RWPE2 (cell line): ENCODE measurements at regions not wholly inside any gene's neighbourhood (a gene's known extent, or its start where the extent isn't known, plus 50 kb on each side); places are given as distances from the start of the nearest gene placed in this dataset.
A peak's percentile ranks its signal among the peaks of the same experiment; 100 is the strongest.

Experiments
- ATAC-seq: fragments of 200-7000 bp; cut with Tn5 transposase; 3 replicates; pipeline ENCODE4 v1.9.1; 2021; ENCODE audit warnings: low read depth
- DNase-seq: peaks from one replicate; pipeline ENCODE4 v3.0.0-alpha.2; 2020; ENCODE audit warnings: low spot score
- H3K27ac ChIP-seq: fragments of 450-650 bp; 2 replicates; pipeline ENCODE4 v1.5.1; 2017; ENCODE audit warnings: mild to moderate bottlenecking; ENCODE audit not compliant: poor library complexity, severe bottlenecking
- H3K27me3 ChIP-seq: fragments of 250-450 bp; sonication (Bioruptor Pico); 2 replicates; pipeline ENCODE4 v1.5.1; 2021; ENCODE audit warnings: mild to moderate bottlenecking, moderate library complexity; ENCODE audit not compliant: insufficient read depth, poor library complexity, severe bottlenecking
- H3K36me3 ChIP-seq: fragments of 250-450 bp; sonication (Bioruptor Pico); 2 replicates; pipeline ENCODE4 v1.5.1; 2020; ENCODE audit warnings: low read depth, mild to moderate bottlenecking, moderate library complexity
- H3K4me1 ChIP-seq: fragments of 250-450 bp; sonication (Bioruptor Pico); 2 replicates; pipeline ENCODE4 v1.5.1; 2021; ENCODE audit warnings: mild to moderate bottlenecking, moderate library complexity; ENCODE audit not compliant: insufficient read depth, poor library complexity, severe bottlenecking
- H3K4me3 ChIP-seq: fragments of 250-450 bp; sonication (Bioruptor Pico); 2 replicates; pipeline ENCODE4 v1.5.1; 2021; ENCODE audit warnings: mild to moderate bottlenecking, moderate library complexity; ENCODE audit not compliant: severe bottlenecking
- H3K9me3 ChIP-seq: fragments of 250-450 bp; sonication (Bioruptor Pico); 2 replicates; pipeline ENCODE4 v1.5.1; 2021; ENCODE audit warnings: mild to moderate bottlenecking, moderate library complexity; ENCODE audit not compliant: severe bottlenecking
- TF ChIP-seq, protein P1 (sequence below): fragments of 450-650 bp; IDR thresholded peaks from one replicate; pipeline ENCODE4 v1.5.1; 2017; ENCODE audit warnings: mild to moderate bottlenecking, moderate library complexity; ENCODE audit not compliant: poor library complexity, severe bottlenecking

DNA sequence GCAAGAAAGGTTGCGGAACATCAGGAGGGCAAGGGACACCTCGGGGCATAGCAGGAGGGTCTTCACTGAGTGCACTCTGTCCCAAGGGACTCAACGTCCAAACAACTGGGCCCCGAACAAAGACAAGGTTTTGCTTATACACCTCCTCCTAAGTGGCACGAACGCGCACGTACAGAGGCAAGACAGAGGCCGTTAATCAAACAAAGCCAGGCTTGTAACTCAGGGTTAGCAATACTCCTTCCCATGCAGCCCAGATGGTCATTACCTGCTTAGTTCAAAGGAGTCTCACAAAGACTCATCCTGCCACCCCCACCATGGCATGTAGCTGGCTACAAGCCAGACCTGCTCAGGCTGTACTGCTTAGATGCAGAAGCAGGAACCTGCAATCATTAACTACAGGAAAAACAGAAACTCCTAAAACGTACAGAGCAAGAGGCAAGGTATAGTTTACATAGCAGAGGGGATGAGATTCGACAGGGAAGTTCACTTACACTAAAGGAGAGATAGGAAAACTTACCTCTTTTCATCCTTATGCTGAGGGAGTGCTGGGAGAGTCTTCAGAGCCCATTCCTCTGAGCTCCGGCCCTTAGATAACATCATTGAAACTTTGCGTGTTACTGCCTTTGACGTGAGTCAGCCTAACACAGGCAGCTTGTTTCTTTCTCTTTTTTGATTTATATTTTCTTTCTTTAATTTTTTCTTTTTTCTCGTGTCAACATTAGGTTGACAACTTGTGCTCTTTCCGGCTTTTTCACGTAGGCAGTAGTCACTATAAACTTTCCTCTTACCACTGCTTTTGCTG lies 1319.1 kb downstream of the TMEM121 start:
- H3K36me3 ChIP-seq, result no peaks in the 10 kb centered on the region
- peaks cover 51% of the 10 kb centered on the region for H3K4me1 ChIP-seq
- H3K27me3 ChIP-seq, result no peaks in the 10 kb centered on the region
- no peak overlapping the region for H3K4me3 ChIP-seq
- DNase-seq (peak; percentile 77), ATAC-seq (peak; percentile 67)
- H3K9me3 ChIP-seq, result no peaks in the 10 kb centered on the region
- TF ChIP-seq, protein P1, sequence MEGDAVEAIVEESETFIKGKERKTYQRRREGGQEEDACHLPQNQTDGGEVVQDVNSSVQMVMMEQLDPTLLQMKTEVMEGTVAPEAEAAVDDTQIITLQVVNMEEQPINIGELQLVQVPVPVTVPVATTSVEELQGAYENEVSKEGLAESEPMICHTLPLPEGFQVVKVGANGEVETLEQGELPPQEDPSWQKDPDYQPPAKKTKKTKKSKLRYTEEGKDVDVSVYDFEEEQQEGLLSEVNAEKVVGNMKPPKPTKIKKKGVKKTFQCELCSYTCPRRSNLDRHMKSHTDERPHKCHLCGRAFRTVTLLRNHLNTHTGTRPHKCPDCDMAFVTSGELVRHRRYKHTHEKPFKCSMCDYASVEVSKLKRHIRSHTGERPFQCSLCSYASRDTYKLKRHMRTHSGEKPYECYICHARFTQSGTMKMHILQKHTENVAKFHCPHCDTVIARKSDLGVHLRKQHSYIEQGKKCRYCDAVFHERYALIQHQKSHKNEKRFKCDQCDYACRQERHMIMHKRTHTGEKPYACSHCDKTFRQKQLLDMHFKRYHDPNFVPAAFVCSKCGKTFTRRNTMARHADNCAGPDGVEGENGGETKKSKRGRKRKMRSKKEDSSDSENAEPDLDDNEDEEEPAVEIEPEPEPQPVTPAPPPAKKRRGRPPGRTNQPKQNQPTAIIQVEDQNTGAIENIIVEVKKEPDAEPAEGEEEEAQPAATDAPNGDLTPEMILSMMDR, result no peak
- H3K27ac ChIP-seq, result peak overlapping the region; percentile 63

DNA sequence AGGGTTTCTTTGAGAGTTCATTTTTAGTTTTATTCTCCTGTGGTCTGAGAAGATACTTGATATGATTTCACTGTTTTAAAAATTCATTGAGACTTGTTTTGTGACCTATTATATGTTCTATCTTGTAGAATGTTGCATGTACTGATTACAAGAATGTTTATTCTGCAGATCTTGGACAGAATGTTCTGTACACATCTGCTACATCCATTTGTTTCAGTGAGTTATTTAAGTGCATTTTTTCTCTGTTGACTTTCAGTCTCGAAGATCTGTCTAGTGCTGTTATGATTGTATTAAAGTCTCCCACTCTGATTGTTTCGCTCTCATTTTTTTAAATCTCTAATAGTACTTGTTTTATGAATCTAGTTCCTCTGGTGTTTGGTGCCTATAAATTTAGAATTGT lies 1319.8 kb downstream of the TMEM121 start:
- Histone ChIP-seq H3K4me1 (peaks cover 54% of the 10 kb centered on the region), H3K36me3 (no peaks in the 10 kb centered on the region), H3K27me3 (no peaks in the 10 kb centered on the region), H3K4me3 (no peak overlapping the region), H3K9me3 (no peaks in the 10 kb centered on the region), H3K27ac (peak overlapping the region; percentile 63)
- ATAC-seq (no peak), DNase-seq (no peak)
- TF ChIP-seq, protein P1, result no peak

DNA sequence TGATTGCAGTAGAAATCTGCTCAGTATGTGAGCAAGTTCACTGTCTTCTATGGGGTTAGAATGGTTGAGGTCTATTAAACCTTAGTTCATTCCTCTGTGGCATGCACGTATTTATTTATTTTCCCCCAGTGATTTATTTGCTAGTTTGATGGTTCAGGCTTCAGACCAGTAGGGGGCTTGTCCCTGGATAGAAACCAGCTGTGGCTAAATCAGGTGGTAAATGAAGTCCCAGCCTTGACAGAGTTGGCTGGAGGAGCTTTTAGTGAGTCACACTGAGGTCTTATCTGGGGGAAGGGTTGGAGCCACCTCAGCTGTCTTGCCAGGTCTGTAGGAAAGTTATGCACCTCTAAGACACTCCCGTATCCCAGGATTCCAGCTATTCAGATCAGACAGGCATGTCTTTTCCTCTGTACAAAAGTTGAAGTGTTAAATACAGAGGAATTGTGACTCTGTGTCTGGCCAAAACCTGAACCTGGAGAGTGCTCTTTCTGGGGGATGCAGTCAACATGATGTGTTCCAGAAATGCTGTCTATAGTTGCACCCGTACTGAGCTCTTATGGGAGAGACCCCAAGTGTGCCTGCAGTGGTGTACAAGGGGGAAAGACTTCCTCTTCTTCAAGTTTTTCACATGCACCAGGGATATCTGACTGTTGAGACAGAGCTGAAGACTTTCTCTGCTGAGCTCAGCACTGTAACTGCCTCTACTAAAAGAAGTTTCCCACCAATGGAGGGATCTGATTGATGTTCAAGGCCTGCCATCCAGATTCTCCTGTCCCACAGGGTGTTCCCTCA lies 1322.1 kb downstream of the TMEM121 start:
- TF ChIP-seq, protein P1, result peak; percentile 65
- Histone ChIP-seq H3K27me3 (no peaks in the 10 kb centered on the region), H3K27ac (peak overlapping the region; percentile 0), H3K4me1 (peaks cover 54% of the 10 kb centered on the region), H3K9me3 (no peaks in the 10 kb centered on the region), H3K4me3 (no peak overlapping the region), H3K36me3 (no peaks in the 10 kb centered on the region)
- ATAC-seq, result peak; percentile 73
- DNase-seq, result no peak

DNA sequence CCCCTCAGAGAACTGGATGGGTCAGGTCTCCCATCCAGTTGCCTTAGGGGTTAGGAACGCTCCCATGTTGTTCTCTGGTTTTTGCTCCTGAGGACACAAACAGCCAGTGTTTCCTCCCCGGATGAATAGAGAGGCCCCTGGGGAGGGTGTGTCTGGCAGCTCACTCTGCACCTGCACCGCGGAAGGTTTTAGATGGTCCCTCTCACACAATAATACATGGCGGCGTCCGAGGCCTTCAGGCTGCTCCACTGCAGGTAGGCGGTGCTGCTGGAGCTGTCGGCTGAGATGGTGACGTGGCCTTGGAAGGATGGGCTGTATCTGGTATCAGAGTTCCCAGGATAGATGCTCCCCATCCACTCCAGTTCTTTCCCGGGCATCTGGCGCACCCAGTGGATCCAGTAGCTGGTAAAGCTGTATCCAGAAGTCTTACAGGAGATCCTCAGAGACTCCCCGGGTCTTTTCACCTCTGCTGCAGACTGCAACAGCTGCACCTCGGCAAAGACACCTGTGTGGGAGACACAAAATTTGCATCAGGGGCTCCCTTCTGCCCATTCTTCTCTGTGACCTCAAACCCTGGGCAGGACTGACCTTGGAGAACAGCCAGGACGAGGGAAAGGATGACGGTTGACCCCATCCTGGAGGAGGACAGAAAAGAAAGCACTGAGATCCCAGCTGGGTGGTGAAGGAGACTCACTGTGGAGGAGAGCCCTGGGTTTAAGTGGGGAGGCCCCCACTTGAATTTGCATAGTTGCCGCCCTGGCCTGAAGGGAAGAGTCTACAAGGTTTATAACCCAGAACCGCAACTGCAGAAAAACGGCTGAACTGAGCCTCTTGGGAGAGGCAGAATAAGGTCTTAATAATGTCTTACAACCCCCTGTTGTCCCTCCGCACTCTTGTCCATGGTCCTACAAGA lies 1324.8 kb downstream of the TMEM121 start:
- no peak overlapping the region for H3K4me3 ChIP-seq

More for the DNA sequence above, 1324.8 kb downstream of the TMEM121 start:
- Histone ChIP-seq H3K4me1 (peaks cover 36% of the 10 kb centered on the region), H3K27ac (no peak overlapping the region), H3K9me3 (no peaks in the 10 kb centered on the region), H3K36me3 (no peaks in the 10 kb centered on the region), H3K27me3 (peaks cover 6% of the 10 kb centered on the region)
- DNase-seq (no peak), ATAC-seq (no peak)
- TF ChIP-seq, protein P1, result no peak
